ENCODE measurements at regions not wholly inside any gene's neighbourhood (a gene's known extent, or its start where the extent isn't known, plus 50 kb on each side); places are given as distances from the start of the nearest gene placed in this dataset.
A peak's percentile ranks its signal among the peaks of the same experiment; 100 is the strongest.
"Not testable (repeated sequence)": the region's sequence is repeated elsewhere in the genome, so short reads cannot be mapped to it uniquely, and the experiment has no call there.

DNA sequence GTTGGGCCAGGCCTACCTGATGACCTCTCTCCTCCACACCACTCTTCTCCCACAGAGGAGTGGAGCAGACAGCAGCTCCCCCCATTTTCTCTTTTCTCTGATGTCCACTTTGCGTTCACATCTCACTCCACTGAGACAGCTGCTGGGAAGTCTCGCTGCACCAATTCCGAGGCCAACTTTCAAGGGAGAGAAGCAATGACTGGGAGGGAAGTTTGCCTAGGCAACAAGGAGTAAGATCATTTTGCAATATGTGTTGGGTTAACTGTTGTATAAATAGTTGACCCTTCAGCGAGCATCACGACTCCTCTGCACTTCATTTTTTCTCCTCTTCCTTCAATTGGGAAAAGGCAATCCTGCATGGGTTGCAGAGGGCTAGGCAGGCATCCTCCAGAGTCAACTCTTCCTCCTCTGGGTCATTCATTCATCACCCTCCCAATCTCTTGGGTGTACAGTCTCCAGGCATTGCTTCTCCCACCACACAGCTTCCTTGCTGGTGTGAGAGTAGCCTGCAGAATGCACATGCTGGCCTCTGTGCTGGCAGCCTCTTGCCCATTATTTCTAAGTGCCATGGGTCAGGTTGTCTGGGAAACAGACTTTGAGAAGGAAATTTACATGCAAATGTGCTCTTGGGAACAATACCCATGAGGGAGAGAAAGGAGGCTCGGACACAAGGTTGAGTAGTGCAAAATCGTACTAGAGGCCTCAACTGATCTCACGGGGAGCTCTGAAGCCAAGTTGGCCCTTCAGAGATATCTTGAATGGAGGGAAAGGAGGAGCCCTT lies 75.8 kb upstream of the BCAR3 start:
- H3K9me3 ChIP-seq = no peaks in the 10 kb centered on the region
- H3K27me3 ChIP-seq = no peaks in the 10 kb centered on the region
- TF ChIP-seq, protein P1, sequence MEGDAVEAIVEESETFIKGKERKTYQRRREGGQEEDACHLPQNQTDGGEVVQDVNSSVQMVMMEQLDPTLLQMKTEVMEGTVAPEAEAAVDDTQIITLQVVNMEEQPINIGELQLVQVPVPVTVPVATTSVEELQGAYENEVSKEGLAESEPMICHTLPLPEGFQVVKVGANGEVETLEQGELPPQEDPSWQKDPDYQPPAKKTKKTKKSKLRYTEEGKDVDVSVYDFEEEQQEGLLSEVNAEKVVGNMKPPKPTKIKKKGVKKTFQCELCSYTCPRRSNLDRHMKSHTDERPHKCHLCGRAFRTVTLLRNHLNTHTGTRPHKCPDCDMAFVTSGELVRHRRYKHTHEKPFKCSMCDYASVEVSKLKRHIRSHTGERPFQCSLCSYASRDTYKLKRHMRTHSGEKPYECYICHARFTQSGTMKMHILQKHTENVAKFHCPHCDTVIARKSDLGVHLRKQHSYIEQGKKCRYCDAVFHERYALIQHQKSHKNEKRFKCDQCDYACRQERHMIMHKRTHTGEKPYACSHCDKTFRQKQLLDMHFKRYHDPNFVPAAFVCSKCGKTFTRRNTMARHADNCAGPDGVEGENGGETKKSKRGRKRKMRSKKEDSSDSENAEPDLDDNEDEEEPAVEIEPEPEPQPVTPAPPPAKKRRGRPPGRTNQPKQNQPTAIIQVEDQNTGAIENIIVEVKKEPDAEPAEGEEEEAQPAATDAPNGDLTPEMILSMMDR (IDR thresholded peaks at IDR 0.05) = no peak
- H3K36me3 ChIP-seq = no peaks in the 10 kb centered on the region
- no peak overlapping the region for H3K4me3 ChIP-seq
- DNase-seq (ENCODE audit: low spot score in 2 of 2) = no peak
- no peak overlapping the region for H3K27ac ChIP-seq
- intact Hi-C loops (cut with DNase I) = no loop called here
- H3K4me1 ChIP-seq = peaks cover 0 to 4% of the 10 kb centered on the region in 2 donors

DNA sequence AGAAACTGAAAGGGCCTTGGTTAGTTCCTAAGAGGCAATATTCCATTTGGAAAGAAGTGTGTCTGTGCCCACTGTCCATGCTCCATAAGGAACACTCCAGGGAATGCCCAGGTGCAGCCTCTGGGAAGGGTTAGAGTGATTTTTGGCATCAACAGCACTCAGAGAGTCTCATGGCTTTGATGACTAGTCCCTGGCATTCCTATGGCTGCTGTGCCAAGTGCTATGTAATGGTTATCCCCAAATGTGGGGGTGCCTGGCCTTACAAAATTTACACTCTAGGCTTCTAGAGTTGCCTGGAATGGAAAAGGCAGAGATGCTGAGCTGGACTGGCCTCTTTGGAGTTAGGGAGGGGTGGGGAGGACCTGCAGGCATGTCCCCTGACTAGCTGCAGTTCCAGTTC lies 75.0 kb upstream of the BCAR3 start:
- intact Hi-C loops (cut with DNase I) = no loop called here
- Histone ChIP-seq H3K36me3 (no peaks in the 10 kb centered on the region), H3K27me3 (no peaks in the 10 kb centered on the region), H3K4me1 (peaks cover 0 to 7% of the 10 kb centered on the region in 2 donors), H3K4me3 (no peak overlapping the region), H3K27ac (no peak overlapping the region), H3K9me3 (no peaks in the 10 kb centered on the region)
- TF ChIP-seq, protein P1 (IDR thresholded peaks at IDR 0.05) = no peak
- DNase-seq (ENCODE audit: low spot score in 2 of 2) = no peak

DNA sequence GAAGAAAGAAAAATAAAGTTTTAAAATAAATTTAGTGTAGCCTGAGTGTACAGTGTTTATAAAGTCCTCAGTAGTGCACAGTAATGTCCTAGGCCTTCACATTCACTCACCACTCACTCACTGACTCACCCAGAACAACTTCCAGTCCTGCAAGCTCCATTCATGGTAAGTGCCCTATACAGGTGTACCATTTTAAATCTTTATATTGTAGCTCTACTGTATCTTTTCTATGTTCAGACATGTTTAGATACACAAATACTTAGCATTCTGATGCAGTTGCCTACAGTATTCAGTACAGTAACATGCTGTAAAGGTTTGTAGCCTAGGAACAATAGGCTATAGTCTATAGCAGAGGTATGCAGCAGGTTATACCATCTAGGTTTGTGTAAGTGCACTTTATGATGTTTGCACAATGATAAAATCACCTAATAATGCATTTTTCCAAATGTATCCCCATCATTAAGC lies 73.6 kb upstream of the BCAR3 start:
- DNase-seq (ENCODE audit: low spot score in 2 of 2); intact Hi-C loops (cut with DNase I); H3K9me3 ChIP-seq; H3K27me3 ChIP-seq; H3K4me3 ChIP-seq; H3K27ac ChIP-seq; H3K36me3 ChIP-seq: not testable (repeated sequence)
- H3K4me1 ChIP-seq = peaks cover 0 to 14% of the 10 kb centered on the region in 2 donors

DNA sequence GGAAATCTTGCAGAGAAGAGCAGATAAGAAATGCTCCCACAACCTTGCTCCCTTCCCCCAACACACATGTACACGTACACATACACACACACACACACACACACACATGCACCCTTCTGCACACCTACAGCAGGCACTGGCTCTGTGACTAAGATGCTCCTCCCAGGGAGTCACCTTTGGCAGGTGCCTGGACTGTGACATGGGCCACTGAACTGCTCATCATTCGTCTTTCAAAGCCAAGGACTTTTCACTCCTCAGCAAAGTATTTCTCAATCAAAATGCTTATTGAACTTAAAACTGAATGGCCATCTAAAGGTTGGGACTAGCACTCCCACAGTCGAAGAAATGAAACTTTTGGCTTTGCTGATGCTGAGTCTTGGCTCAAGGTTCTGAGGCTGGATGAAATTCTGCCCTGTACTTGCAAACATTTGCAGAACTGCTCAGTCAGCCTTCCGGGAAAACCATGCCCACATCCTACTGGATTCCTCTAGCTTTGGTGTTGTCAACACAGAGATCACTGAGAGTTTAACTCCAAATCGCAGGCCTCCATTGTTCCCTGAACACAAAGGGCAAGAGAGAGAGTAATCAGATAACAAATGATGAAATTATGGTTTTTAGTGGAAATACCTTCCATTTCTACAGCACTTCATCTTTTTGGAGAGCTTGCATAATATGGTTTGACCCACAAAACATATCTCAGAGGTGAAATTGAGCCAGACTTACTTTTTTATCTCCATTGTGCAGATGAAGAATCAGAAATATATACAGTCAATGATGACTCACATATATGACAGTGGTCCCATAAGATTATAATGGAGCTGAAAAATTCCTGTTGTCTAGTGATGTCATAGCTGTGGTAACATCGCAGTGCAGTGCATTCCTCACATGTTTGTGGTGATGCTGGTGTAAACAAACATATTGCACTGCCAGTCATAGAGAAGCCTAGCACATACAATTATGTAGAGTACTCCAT lies 72.4 kb upstream of the BCAR3 start:
- DNase-seq (ENCODE audit: low spot score in 2 of 2) = no peak
- TF ChIP-seq, protein P1 (IDR thresholded peaks at IDR 0.05) = no peak
- H3K4me3 ChIP-seq = no peak overlapping the region
- no peaks in the 10 kb centered on the region for H3K36me3 ChIP-seq
- H3K4me1 ChIP-seq = peaks cover 0 to 14% of the 10 kb centered on the region in 2 donors
- no peak overlapping the region for H3K27ac ChIP-seq
- intact Hi-C loops (cut with DNase I) = no loop called here
- no peaks in the 10 kb centered on the region for H3K27me3 ChIP-seq
- no peaks in the 10 kb centered on the region for H3K9me3 ChIP-seq

DNA sequence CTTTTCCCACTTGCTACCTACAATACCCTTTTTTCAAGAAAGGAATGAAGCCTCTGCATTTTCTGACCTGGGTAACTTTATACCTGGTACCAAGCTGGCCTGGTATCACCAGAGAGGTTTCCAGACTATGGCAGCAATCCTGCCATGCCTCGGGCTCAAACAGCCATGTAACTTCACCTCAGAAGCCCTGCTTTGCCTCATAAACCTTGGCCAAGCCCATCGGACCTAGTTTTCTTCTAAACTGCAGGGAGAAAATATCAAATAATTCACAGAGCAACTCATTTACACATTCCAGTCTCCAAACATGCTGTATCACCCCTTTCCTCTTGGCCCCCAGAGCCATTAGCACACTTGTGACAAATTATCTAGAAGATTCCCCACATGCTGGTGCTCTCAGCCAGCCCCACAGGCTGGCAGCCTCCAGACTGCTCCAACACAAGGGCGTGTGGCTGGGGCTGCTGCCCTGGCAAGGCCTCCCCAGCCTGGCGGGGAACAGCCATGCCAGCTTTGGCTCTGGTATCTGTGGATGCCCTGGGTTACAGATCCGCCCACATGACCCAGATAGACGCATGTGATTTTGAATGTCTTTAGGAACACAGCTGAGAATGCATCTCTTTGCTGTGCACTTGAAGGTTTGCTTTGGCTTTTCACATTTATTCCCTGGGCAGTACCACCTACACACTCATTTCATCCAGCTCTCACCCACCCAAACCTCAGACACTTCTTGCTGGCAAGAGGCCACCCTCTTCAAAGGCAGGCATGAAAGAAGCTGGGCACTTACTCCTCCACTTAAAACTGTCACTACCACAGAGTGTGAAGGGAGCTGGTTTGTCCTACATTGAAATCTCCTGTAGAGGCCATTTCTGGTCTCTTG lies 70.0 kb upstream of the BCAR3 start:
- peak overlapping the region; percentile 27 to 31 for H3K27ac ChIP-seq

More for the DNA sequence above, 70.0 kb upstream of the BCAR3 start:
- Histone ChIP-seq H3K4me3 (no peak overlapping the region), H3K4me1 (peaks cover 0 to 14% of the 10 kb centered on the region in 2 donors), H3K36me3 (no peaks in the 10 kb centered on the region), H3K27me3 (no peaks in the 10 kb centered on the region), H3K9me3 (no peaks in the 10 kb centered on the region)
- intact Hi-C loops (cut with DNase I) = no loop called here
- DNase-seq (ENCODE audit: low spot score in 2 of 2) = no peak
- TF ChIP-seq, protein P1 (IDR thresholded peaks at IDR 0.05) = no peak

All from ascending aorta (tissue), 2 donors.